ENCODE measurements at regions not wholly inside any gene's neighbourhood (a gene's known extent, or its start where the extent isn't known, plus 50 kb on each side); places are given as distances from the start of the nearest gene placed in this dataset.

GRCh38 chr2:67666386-67667053 lies 269.4 kb downstream of the ETAA1 start:
- TF ChIP-seq CTCF (IDR thresholded peaks at IDR 0.05; ENCODE audit: borderline replicate concordance, extremely low read depth, low read length, poor library complexity, severe bottlenecking), result no peak
- TF ChIP-seq EZH2 (IDR thresholded peaks at IDR 0.05; ENCODE audit: borderline replicate concordance, low read depth, low read length, severe bottlenecking), result no peak

All from DND-41 (cell line).